ENCODE measurements at regions not wholly inside any gene's neighbourhood (a gene's known extent, or its start where the extent isn't known, plus 50 kb on each side); places are given as distances from the start of the nearest gene placed in this dataset.

GRCh38 chr20:50387218-50387995 lies 122.8 kb upstream of the PTPN1 start:
- Histone ChIP-seq H3K27me3 (replicated peaks; ENCODE audit: insufficient read depth) (no peaks in the 10 kb centered on the region), H3K4me1 (ENCODE audit: control insufficient read depth in 1 of 2, low read depth in 2 of 2) (peaks cover 38 to 60% of the 10 kb centered on the region in 2 donors), H3K4me3 (no peak overlapping the region), H3K27ac (peak overlapping the region; percentile 80 to 87), H3K9me3 (no peaks in the 10 kb centered on the region), H3K36me3 (no peaks in the 10 kb centered on the region)
- TF ChIP-seq, protein P1, sequence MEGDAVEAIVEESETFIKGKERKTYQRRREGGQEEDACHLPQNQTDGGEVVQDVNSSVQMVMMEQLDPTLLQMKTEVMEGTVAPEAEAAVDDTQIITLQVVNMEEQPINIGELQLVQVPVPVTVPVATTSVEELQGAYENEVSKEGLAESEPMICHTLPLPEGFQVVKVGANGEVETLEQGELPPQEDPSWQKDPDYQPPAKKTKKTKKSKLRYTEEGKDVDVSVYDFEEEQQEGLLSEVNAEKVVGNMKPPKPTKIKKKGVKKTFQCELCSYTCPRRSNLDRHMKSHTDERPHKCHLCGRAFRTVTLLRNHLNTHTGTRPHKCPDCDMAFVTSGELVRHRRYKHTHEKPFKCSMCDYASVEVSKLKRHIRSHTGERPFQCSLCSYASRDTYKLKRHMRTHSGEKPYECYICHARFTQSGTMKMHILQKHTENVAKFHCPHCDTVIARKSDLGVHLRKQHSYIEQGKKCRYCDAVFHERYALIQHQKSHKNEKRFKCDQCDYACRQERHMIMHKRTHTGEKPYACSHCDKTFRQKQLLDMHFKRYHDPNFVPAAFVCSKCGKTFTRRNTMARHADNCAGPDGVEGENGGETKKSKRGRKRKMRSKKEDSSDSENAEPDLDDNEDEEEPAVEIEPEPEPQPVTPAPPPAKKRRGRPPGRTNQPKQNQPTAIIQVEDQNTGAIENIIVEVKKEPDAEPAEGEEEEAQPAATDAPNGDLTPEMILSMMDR (IDR thresholded peaks at IDR 0.05) = no peak
- no peak for DNase-seq (ENCODE audit: low spot score)
- no peak for ATAC-seq (ENCODE audit: insufficient number of reproducible peaks, low FRiP score, low read depth)

- Histone ChIP-seq H3K27me3 (replicated peaks; ENCODE audit: insufficient read depth) (no peaks in the 10 kb centered on the region), H3K36me3 (no peaks in the 10 kb centered on the region), H3K4me1 (ENCODE audit: control insufficient read depth in 1 of 2, low read depth in 2 of 2) (peaks cover 35 to 55% of the 10 kb centered on the region in 2 donors), H3K9me3 (no peaks in the 10 kb centered on the region), H3K27ac (peak overlapping the region; percentile 80 to 87), H3K4me3 (no peak overlapping the region)
- DNase-seq (ENCODE audit: low spot score) (no peak), ATAC-seq (ENCODE audit: insufficient number of reproducible peaks, low FRiP score, low read depth) (no peak)
- TF ChIP-seq, protein P1 (IDR thresholded peaks at IDR 0.05) = no peak
Observed at GRCh38 chr20:50387996-50388332, 122.2 kb upstream of the PTPN1 start.

DNA sequence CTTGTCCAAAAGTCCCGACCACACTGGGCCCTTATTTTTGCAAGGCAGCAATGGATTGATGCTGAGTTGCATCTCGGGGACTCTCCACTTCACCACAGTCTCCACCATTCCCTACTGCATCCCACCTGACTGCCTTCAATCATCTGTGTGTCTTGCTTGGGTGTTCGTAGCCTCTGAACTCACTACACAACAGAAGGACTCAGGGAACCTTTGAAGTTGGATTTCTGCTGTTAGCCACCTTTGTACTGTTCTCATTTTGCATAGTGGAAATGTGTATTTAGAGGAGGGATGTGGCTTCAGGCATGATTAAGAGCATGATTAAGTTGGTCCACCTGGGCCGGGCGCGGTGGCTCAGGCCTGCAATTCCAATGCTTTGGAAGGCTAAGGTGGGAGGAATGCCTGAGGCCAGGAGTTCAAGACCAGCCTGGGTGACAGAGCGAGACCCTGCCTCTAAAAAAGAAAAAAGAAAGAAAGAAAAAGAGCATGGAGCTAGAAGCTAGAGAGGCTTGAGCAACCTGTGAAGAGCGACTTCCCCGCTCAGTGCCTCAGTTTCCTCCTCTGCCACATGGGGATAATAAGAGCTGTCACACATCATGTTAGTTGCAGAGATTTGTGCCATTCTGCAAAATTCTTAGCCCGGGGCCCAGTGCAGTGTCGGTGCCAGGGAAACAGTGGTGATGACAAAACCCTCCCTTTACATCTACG lies 121.3 kb upstream of the PTPN1 start:
- Histone ChIP-seq H3K4me3 (no peak overlapping the region), H3K27ac (peak overlapping the region; percentile 80 to 87), H3K9me3 (no peaks in the 10 kb centered on the region), H3K4me1 (ENCODE audit: control insufficient read depth in 1 of 2, low read depth in 2 of 2) (peaks cover 26 to 47% of the 10 kb centered on the region in 2 donors), H3K27me3 (replicated peaks; ENCODE audit: insufficient read depth) (no peaks in the 10 kb centered on the region), H3K36me3 (no peaks in the 10 kb centered on the region)
- ATAC-seq (ENCODE audit: insufficient number of reproducible peaks, low FRiP score, low read depth) (no peak), DNase-seq (ENCODE audit: low spot score) (no peak)
- TF ChIP-seq, protein P1 (IDR thresholded peaks at IDR 0.05) = no peak

- H3K36me3 ChIP-seq = no peaks in the 10 kb centered on the region
- TF ChIP-seq, protein P1 (IDR thresholded peaks at IDR 0.05) = no peak
- no peak overlapping the region for H3K4me3 ChIP-seq
- ATAC-seq (ENCODE audit: insufficient number of reproducible peaks, low FRiP score, low read depth) = peak; percentile 12
- no peaks in the 10 kb centered on the region for H3K27me3 ChIP-seq (replicated peaks; ENCODE audit: insufficient read depth)
- H3K4me1 ChIP-seq (ENCODE audit: control insufficient read depth in 1 of 2, low read depth in 2 of 2) = peaks cover 25 to 52% of the 10 kb centered on the region in 2 donors
- no peak for DNase-seq (ENCODE audit: low spot score)
- H3K9me3 ChIP-seq = no peaks in the 10 kb centered on the region
- H3K27ac ChIP-seq = peak overlapping the region; percentile 80 to 87
Observed at GRCh38 chr20:50389438-50389807, 120.8 kb upstream of the PTPN1 start.

DNA sequence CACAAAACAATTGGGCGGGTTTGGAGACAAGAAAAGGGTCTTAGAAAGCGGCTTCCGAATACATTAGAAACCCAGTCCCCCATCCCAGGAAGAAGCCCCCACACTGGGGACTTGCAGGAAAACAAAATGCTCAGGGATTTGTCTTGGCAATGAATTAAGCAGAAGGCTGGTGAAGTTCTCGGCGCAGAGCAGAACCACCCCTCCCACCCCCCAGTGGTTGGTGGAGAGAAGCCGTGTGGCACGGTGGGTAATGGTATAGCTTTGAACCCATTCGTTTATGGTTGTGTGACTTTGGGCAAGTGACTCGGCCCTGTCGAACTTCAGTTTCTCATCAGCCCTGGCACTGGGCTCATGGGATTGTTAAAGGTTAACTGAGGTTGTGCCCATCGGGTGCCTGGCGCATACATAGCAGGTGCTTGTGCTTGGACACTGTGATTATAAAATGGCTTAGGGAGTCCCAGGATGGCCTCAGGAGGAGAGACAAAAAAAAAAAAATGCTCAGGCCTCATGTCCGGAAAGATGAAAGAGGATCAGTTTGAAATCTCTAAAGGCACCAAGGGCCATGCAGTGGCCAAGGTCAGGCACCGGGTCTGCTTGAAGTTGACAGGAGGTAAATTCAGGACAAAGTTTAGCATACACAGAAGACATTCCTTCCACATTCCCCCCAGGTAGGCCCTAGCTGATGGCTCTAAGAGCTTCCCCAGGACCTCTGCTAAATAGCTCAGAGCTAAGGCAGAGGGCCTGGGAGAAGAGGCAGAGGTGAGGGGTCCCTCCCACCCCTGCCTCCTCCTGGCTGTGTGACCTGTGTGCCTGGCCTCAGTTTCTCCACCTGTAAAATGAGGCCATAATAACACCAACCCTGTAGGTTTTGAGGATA lies 120.1 kb upstream of the PTPN1 start:
- peak overlapping the region; percentile 80 to 87 for H3K27ac ChIP-seq
- no peaks in the 10 kb centered on the region for H3K27me3 ChIP-seq (replicated peaks; ENCODE audit: insufficient read depth)
- DNase-seq (ENCODE audit: low spot score) (no peak), ATAC-seq (ENCODE audit: insufficient number of reproducible peaks, low FRiP score, low read depth) (no peak)
- H3K9me3 ChIP-seq = no peaks in the 10 kb centered on the region
- H3K36me3 ChIP-seq = no peaks in the 10 kb centered on the region
- no peak overlapping the region for H3K4me3 ChIP-seq
- TF ChIP-seq, protein P1 (IDR thresholded peaks at IDR 0.05) = no peak
- peaks cover 31 to 58% of the 10 kb centered on the region in 2 donors for H3K4me1 ChIP-seq (ENCODE audit: control insufficient read depth in 1 of 2, low read depth in 2 of 2)
